Retinal pigment epithelial cell (primary cell): ENCODE measurements at regions not wholly inside any gene's neighbourhood (a gene's known extent, or its start where the extent isn't known, plus 50 kb on each side); places are given as distances from the start of the nearest gene placed in this dataset.
A peak's percentile ranks its signal among the peaks of the same experiment; 100 is the strongest.

Source experiments
- DNase-seq: peaks from one replicate; pipeline ENCODE4 v3.0.0-alpha.2; 2010; ENCODE audit warnings: low read depth
- H3K4me3 ChIP-seq: 2 replicates; pipeline ENCODE4 v1.5.1; 2011; ENCODE audit warnings: mild to moderate bottlenecking, low read length, control low read depth, moderate library complexity
- TF ChIP-seq, protein P1 (sequence below): conservative IDR thresholded peaks from 2 replicates; pipeline ENCODE4 v1.5.1; 2011; ENCODE audit warnings: low read depth, low read length, control low read depth, inconsistent platforms

GRCh38 chr6:51322505-51322904, 503.8 kb downstream of the TFAP2B start:
- TF ChIP-seq, protein P1, sequence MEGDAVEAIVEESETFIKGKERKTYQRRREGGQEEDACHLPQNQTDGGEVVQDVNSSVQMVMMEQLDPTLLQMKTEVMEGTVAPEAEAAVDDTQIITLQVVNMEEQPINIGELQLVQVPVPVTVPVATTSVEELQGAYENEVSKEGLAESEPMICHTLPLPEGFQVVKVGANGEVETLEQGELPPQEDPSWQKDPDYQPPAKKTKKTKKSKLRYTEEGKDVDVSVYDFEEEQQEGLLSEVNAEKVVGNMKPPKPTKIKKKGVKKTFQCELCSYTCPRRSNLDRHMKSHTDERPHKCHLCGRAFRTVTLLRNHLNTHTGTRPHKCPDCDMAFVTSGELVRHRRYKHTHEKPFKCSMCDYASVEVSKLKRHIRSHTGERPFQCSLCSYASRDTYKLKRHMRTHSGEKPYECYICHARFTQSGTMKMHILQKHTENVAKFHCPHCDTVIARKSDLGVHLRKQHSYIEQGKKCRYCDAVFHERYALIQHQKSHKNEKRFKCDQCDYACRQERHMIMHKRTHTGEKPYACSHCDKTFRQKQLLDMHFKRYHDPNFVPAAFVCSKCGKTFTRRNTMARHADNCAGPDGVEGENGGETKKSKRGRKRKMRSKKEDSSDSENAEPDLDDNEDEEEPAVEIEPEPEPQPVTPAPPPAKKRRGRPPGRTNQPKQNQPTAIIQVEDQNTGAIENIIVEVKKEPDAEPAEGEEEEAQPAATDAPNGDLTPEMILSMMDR: no peak
- peak; percentile 23 for DNase-seq

DNA sequence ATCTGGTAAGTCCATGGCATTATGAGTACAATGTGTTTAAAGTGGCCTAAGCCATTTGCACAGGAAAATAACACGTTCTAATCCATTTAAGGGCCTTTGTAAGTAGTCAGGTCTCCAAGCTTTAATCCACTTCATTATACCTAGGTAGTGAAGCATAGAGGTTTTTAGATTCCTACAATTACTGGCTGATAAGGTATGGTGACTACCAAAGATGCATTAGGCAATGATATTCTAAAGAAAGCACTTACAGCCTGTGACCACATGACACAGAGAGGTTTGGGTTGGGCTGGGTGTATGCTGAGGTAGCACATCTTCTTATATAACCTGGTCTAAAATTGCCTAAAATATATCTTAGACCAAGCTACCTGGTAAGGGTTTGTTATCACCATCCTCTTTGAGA, 504.4 kb downstream of the TFAP2B start:
- no peak overlapping the region for H3K4me3 ChIP-seq
- TF ChIP-seq, protein P1: no peak
- peak; percentile 39 for DNase-seq

More at GRCh38 chr6:51322505-51322904, 503.8 kb downstream of the TFAP2B start:
- H3K4me3 ChIP-seq: no peak overlapping the region

DNA sequence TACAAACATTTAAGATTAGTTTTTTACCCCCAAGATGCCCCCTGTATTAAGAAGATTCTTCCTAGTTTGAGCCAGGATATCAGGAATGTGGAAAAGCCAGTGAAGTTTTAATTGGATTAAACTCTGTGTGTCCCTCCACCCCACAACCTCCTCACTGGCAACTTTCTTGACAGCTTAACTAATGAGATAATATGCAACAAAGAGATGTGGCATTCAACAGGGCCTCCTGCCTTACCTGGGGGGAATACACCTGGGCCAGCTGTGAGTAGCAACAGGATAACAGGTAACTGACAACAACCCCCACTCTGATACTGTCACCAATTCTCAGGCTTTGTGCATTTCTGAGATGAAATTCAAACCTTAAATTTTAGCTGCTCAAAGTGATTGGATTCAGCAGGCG, 512.3 kb downstream of the TFAP2B start:
- no peak overlapping the region for H3K4me3 ChIP-seq
- TF ChIP-seq, protein P1: no peak
- DNase-seq: no peak

- no peak overlapping the region for H3K4me3 ChIP-seq
- TF ChIP-seq, protein P1: no peak
- DNase-seq: no peak
Observed at GRCh38 chr6:51335543-51335942, 516.9 kb downstream of the TFAP2B start.

- TF ChIP-seq, protein P1: no peak
- no peak overlapping the region for H3K4me3 ChIP-seq
- DNase-seq: no peak
Observed at GRCh38 chr6:51336185-51336584, 517.5 kb downstream of the TFAP2B start.

DNA sequence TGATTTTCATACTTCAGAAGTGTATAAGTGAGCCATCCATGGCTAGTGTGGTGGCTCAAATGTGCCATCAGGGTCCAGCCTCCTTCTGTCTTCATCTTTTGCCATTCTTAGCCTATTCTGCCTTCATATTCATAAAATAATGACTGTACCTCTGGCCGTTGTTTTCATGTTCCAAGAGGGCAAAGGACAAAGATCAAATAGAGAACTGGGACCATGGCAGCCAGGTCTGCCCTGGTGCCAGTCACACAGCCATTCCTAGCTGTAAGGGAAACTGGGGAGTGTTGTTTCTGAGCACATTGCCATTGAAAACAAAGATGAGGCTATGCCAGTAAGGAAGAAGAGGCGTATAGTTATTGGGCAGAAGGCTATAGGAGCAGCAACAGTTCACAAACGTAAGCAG, 518.6 kb downstream of the TFAP2B start:
- no peak for DNase-seq
- TF ChIP-seq, protein P1: no peak
- no peak overlapping the region for H3K4me3 ChIP-seq

DNA sequence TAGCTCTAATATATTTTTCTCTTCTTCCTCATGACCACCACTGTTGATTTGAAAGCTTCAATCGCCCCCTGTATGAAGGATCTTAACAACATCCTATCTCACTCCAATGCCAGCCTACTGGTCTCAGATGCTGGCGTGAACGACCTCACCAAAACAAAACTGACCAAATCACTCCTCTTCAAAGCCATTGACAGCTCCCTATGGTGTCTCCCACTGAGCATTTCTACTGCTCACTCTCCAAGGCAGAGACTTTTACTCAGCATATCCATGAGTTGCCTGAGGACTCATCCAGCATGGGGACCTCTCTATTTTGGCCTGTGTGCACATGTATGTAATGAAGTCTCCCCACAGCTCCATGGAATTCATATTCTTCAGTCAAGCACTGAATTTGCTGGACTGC, 520.4 kb downstream of the TFAP2B start:
- no peak for DNase-seq
- no peak overlapping the region for H3K4me3 ChIP-seq

More for the DNA sequence above, 520.4 kb downstream of the TFAP2B start:
- TF ChIP-seq, protein P1: no peak
